ENCODE measurements at regions not wholly inside any gene's neighbourhood (a gene's known extent, or its start where the extent isn't known, plus 50 kb on each side); places are given as distances from the start of the nearest gene placed in this dataset.

- H3K9me3 Mint-ChIP-seq, result no peaks in the 10 kb centered on the region
- no peaks in the 10 kb centered on the region for H3K36me3 Mint-ChIP-seq
- H3K4me1 Mint-ChIP-seq, result peaks cover 12% of the 10 kb centered on the region in 2 donors
- Histone ChIP-seq H3K4me1 (ENCODE audit: control insufficient read depth, insufficient read depth, low read length) (no peaks in the 10 kb centered on the region), H3K27me3 (ENCODE audit: control insufficient read depth, insufficient read depth, low read length) (no peaks in the 10 kb centered on the region), H3K4me3 (ENCODE audit: low read length) (no peak overlapping the region), H3K9me3 (ENCODE audit: control insufficient read depth, insufficient read depth, low read length) (no peaks in the 10 kb centered on the region), H3K27ac (ENCODE audit: low read length) (no peak overlapping the region), H3K36me3 (ENCODE audit: control insufficient read depth, insufficient read depth, low read length) (no peaks in the 10 kb centered on the region)
- WGBS (ENCODE audit: insufficient coverage), result 100% methylated on average over 1 of the region's 3 CpGs
- DNase-seq (no peak), ATAC-seq (no peak)
- peaks cover 0 to 7% of the 10 kb centered on the region in 2 donors for H3K27me3 Mint-ChIP-seq (ENCODE audit: low read depth in 2 of 2)
- intact Hi-C loops (cut with micrococcal nuclease), result no loop called here
- no peak overlapping the region for H3K4me3 Mint-ChIP-seq
- no peak overlapping the region for H3K27ac Mint-ChIP-seq
- TF ChIP-seq, protein P1, sequence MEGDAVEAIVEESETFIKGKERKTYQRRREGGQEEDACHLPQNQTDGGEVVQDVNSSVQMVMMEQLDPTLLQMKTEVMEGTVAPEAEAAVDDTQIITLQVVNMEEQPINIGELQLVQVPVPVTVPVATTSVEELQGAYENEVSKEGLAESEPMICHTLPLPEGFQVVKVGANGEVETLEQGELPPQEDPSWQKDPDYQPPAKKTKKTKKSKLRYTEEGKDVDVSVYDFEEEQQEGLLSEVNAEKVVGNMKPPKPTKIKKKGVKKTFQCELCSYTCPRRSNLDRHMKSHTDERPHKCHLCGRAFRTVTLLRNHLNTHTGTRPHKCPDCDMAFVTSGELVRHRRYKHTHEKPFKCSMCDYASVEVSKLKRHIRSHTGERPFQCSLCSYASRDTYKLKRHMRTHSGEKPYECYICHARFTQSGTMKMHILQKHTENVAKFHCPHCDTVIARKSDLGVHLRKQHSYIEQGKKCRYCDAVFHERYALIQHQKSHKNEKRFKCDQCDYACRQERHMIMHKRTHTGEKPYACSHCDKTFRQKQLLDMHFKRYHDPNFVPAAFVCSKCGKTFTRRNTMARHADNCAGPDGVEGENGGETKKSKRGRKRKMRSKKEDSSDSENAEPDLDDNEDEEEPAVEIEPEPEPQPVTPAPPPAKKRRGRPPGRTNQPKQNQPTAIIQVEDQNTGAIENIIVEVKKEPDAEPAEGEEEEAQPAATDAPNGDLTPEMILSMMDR (IDR thresholded peaks at IDR 0.05), result no peak
These were observed 96.3 kb downstream of the C12orf75 start for GRCh38 chr12:105426766-105427165.

DNA sequence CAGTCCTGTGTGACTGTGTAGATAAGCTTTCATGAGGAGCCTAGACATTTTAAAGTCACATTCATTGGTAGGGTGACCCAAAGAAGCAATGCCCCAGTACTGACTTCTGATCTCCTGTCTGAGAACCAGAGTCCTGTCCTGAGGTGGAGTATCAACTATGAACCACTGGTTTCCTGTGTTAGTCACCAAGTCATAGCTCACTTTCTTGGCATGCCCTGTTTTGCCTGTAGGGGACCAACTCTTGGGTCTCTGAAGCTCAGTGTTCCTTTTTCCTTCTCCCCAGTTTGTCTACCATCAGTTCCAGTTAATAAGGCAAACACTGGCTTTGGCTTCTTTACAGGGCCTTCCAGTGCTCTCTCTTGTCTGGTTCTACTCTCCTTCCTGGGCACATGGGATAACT, 97.4 kb downstream of the C12orf75 start:
- H3K4me1 Mint-ChIP-seq, result peaks cover 12% of the 10 kb centered on the region in 2 donors
- peaks cover 0 to 7% of the 10 kb centered on the region in 2 donors for H3K27me3 Mint-ChIP-seq (ENCODE audit: low read depth in 2 of 2)
- no peaks in the 10 kb centered on the region for H3K36me3 Mint-ChIP-seq
- intact Hi-C loops (cut with micrococcal nuclease), result no loop called here
- no peak overlapping the region for H3K27ac Mint-ChIP-seq
- ATAC-seq (peak; percentile 82 to 99 (median 86)), DNase-seq (peak in 1 of 2 donors; percentile 9)
- no peak overlapping the region for H3K27ac ChIP-seq (ENCODE audit: low read length)
- no peaks in the 10 kb centered on the region for H3K36me3 ChIP-seq (ENCODE audit: control insufficient read depth, insufficient read depth, low read length)
- H3K4me3 Mint-ChIP-seq, result no peak overlapping the region
- H3K9me3 ChIP-seq (ENCODE audit: control insufficient read depth, insufficient read depth, low read length), result no peaks in the 10 kb centered on the region
- H3K9me3 Mint-ChIP-seq, result no peaks in the 10 kb centered on the region
- H3K4me3 ChIP-seq (ENCODE audit: low read length), result no peak overlapping the region
- TF ChIP-seq, protein P1 (IDR thresholded peaks at IDR 0.05), result peak; percentile 30
- no peaks in the 10 kb centered on the region for H3K4me1 ChIP-seq (ENCODE audit: control insufficient read depth, insufficient read depth, low read length)
- no peaks in the 10 kb centered on the region for H3K27me3 ChIP-seq (ENCODE audit: control insufficient read depth, insufficient read depth, low read length)

- no peaks in the 10 kb centered on the region for H3K9me3 ChIP-seq (ENCODE audit: control insufficient read depth, insufficient read depth, low read length)
- TF ChIP-seq, protein P1 (IDR thresholded peaks at IDR 0.05), result no peak
- H3K27ac ChIP-seq (ENCODE audit: low read length), result no peak overlapping the region
- H3K36me3 Mint-ChIP-seq, result no peaks in the 10 kb centered on the region
- no peak for ATAC-seq
- no peak overlapping the region for H3K4me3 Mint-ChIP-seq
- DNase-seq, result no peak
- peaks cover 0 to 7% of the 10 kb centered on the region in 2 donors for H3K27me3 Mint-ChIP-seq (ENCODE audit: low read depth in 2 of 2)
- H3K27ac Mint-ChIP-seq, result no peak overlapping the region
- H3K4me3 ChIP-seq (ENCODE audit: low read length), result no peak overlapping the region
- intact Hi-C loops (cut with micrococcal nuclease), result no loop called here
- H3K4me1 Mint-ChIP-seq, result peaks cover 12% of the 10 kb centered on the region in 2 donors
- no CpG with 5 or more reads among the region's 1 CpG for WGBS (ENCODE audit: insufficient coverage)
- H3K27me3 ChIP-seq (ENCODE audit: control insufficient read depth, insufficient read depth, low read length), result no peaks in the 10 kb centered on the region
- no peaks in the 10 kb centered on the region for H3K9me3 Mint-ChIP-seq
- H3K36me3 ChIP-seq (ENCODE audit: control insufficient read depth, insufficient read depth, low read length), result no peaks in the 10 kb centered on the region
- no peaks in the 10 kb centered on the region for H3K4me1 ChIP-seq (ENCODE audit: control insufficient read depth, insufficient read depth, low read length)
These were observed 98.4 kb downstream of the C12orf75 start for GRCh38 chr12:105428793-105429395.

DNA sequence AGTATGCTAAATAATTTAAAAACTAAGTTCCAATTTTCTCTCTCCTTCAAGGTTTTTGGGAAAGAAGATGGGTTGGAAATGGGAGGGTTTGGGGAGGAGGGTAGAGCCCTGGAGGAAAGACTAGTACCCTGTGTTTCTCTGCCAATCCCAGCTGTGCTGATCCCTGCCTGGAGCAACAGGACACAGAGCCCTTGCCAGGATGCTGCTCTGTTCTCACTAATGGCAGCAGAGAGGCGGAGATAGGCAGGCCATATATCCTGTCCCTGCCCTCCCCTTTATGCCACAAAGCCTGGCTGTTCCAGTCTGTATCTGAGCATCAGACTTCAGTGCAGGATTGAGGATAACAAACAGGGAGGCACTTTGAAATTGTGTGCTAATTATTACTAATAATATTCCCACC, 99.0 kb downstream of the C12orf75 start:
- ATAC-seq, result no peak
- no peaks in the 10 kb centered on the region for H3K36me3 Mint-ChIP-seq
- H3K27ac ChIP-seq (ENCODE audit: low read length), result no peak overlapping the region
- H3K27me3 Mint-ChIP-seq (ENCODE audit: low read depth in 2 of 2), result peaks cover 0 to 7% of the 10 kb centered on the region in 2 donors
- 95% methylated on average over 1 of the region's 1 CpG for WGBS (ENCODE audit: insufficient coverage)
- H3K27me3 ChIP-seq (ENCODE audit: control insufficient read depth, insufficient read depth, low read length), result no peaks in the 10 kb centered on the region
- intact Hi-C loops (cut with micrococcal nuclease), result no loop called here
- peaks cover 12% of the 10 kb centered on the region in 2 donors for H3K4me1 Mint-ChIP-seq
- H3K27ac Mint-ChIP-seq, result no peak overlapping the region
- DNase-seq, result no peak
- no peaks in the 10 kb centered on the region for H3K4me1 ChIP-seq (ENCODE audit: control insufficient read depth, insufficient read depth, low read length)
- H3K36me3 ChIP-seq (ENCODE audit: control insufficient read depth, insufficient read depth, low read length), result no peaks in the 10 kb centered on the region
- no peak overlapping the region for H3K4me3 Mint-ChIP-seq
- TF ChIP-seq, protein P1 (IDR thresholded peaks at IDR 0.05), result no peak
- H3K9me3 Mint-ChIP-seq, result no peaks in the 10 kb centered on the region
- H3K9me3 ChIP-seq (ENCODE audit: control insufficient read depth, insufficient read depth, low read length), result no peaks in the 10 kb centered on the region
- no peak overlapping the region for H3K4me3 ChIP-seq (ENCODE audit: low read length)

All from natural killer cell (primary cell).